ENCODE measurements at regions not wholly inside any gene's neighbourhood (a gene's known extent, or its start where the extent isn't known, plus 50 kb on each side); places are given as distances from the start of the nearest gene placed in this dataset.

DNA sequence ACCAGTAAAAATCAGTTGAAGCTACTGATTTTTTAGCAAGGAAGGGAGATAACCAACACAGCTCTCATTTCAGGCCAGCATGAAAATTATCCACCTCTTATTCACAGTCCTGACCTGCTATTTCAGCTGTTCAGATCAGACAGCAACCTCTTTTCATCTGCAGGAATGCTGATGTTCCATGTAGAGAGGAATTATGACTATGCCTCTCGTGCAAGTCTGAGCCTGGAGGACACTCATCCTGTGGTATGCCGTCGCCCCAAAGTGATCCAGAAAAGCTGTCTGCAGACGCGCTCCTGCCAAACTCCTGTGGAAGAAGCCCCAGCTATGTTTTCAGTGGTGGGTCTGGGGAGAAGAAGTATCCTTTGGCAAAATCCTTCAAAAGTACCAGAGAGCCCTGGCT is 563.5 kb upstream of the SLITRK1 start:
- TF ChIP-seq, protein P1, sequence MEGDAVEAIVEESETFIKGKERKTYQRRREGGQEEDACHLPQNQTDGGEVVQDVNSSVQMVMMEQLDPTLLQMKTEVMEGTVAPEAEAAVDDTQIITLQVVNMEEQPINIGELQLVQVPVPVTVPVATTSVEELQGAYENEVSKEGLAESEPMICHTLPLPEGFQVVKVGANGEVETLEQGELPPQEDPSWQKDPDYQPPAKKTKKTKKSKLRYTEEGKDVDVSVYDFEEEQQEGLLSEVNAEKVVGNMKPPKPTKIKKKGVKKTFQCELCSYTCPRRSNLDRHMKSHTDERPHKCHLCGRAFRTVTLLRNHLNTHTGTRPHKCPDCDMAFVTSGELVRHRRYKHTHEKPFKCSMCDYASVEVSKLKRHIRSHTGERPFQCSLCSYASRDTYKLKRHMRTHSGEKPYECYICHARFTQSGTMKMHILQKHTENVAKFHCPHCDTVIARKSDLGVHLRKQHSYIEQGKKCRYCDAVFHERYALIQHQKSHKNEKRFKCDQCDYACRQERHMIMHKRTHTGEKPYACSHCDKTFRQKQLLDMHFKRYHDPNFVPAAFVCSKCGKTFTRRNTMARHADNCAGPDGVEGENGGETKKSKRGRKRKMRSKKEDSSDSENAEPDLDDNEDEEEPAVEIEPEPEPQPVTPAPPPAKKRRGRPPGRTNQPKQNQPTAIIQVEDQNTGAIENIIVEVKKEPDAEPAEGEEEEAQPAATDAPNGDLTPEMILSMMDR (IDR thresholded peaks at IDR 0.05): no peak
- TF ChIP-seq EP300 (IDR thresholded peaks at IDR 0.05): no peak
- TF ChIP-seq POLR2A (IDR thresholded peaks at IDR 0.05): no peak
- TF ChIP-seq POLR2AphosphoS5 (IDR thresholded peaks at IDR 0.05): no peak

All from stomach (tissue), 4 donors.